Esophagus muscularis mucosa (tissue), 4 donors: ENCODE measurements at regions not wholly inside any gene's neighbourhood (a gene's known extent, or its start where the extent isn't known, plus 50 kb on each side); places are given as distances from the start of the nearest gene placed in this dataset.

ENCODE experiments used
- EP300 ChIP-seq: sonication (generic); formaldehyde crosslinking; IDR thresholded peaks from one replicate; pipeline ENCODE4 v1.6.1; 2017; ENCODE audit warnings: antibody characterized with exemption
- POLR2A ChIP-seq: fragments of 450-650 bp; IDR thresholded peaks from one replicate; pipeline ENCODE4 v1.6.1; 2017; ENCODE audit warnings: antibody characterized with exemption, moderate library complexity, mild to moderate bottlenecking, low read depth
- TF ChIP-seq, protein P1 (sequence below), 3 experiments: fragments of 200-600 bp in 2 of 3; fragments of 450-650 bp in 1 of 3; sonication (generic) in 2 of 3; IDR thresholded peaks; one replicate each; pipeline ENCODE4 v1.5.1; 2017 to 2019; ENCODE audit warnings: antibody characterized with exemption in 3 of 3, mild to moderate bottlenecking in 2 of 3, moderate library complexity in 1 of 3

DNA sequence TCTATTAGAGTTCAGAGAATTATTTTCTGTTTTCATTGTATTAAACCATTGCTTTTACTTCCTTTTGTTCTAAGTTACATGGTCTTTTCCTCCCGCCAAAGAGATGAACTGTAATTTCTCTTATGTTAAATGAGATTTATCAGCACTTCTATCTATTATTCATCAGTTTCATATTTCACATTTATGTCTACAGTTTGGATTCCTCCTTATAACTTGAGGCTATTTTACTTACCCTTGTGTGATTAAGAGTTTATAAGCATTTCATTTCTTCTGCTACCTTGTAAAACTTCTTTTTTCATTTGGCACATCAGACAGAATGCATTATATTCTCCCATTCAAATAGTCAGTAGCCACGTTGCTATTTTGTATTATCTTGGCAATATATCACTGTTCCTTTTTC lies 248.2 kb downstream of the PLA2G4A start:
- no peak for TF ChIP-seq POLR2A
- TF ChIP-seq, protein P1, sequence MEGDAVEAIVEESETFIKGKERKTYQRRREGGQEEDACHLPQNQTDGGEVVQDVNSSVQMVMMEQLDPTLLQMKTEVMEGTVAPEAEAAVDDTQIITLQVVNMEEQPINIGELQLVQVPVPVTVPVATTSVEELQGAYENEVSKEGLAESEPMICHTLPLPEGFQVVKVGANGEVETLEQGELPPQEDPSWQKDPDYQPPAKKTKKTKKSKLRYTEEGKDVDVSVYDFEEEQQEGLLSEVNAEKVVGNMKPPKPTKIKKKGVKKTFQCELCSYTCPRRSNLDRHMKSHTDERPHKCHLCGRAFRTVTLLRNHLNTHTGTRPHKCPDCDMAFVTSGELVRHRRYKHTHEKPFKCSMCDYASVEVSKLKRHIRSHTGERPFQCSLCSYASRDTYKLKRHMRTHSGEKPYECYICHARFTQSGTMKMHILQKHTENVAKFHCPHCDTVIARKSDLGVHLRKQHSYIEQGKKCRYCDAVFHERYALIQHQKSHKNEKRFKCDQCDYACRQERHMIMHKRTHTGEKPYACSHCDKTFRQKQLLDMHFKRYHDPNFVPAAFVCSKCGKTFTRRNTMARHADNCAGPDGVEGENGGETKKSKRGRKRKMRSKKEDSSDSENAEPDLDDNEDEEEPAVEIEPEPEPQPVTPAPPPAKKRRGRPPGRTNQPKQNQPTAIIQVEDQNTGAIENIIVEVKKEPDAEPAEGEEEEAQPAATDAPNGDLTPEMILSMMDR (IDR thresholded peaks at IDR 0.05): no peak
- TF ChIP-seq EP300: no peak
